Mesendoderm (in vitro differentiated cells): ENCODE measurements at regions not wholly inside any gene's neighbourhood (a gene's known extent, or its start where the extent isn't known, plus 50 kb on each side); places are given as distances from the start of the nearest gene placed in this dataset.

Source experiments
- DNase-seq: peaks from one replicate; pipeline ENCODE4 v3.0.0; 2013
- H2AK5ac ChIP-seq: 2 replicates; pipeline ENCODE4 v1.6.1; 2013; ENCODE audit warnings: low read length, inconsistent platforms
- H2BK120ac ChIP-seq: 2 replicates; pipeline ENCODE4 v1.6.1; 2013; ENCODE audit warnings: low read depth, mild to moderate bottlenecking, low read length, moderate library complexity, mixed read lengths
- H2BK15ac ChIP-seq: replicated peaks from 2 replicates; pipeline ENCODE4 v1.6.1; 2013; ENCODE audit warnings: low read depth, mild to moderate bottlenecking, moderate library complexity
- H2BK5ac ChIP-seq: 2 replicates; pipeline ENCODE4 v1.6.1; 2013; ENCODE audit warnings: low read length, inconsistent platforms
- H3K18ac ChIP-seq: 2 replicates; pipeline ENCODE4 v1.6.1; 2013; ENCODE audit warnings: mild to moderate bottlenecking, low read length, mixed read lengths
- H3K23ac ChIP-seq: one replicate; pipeline ENCODE4 v1.6.1; 2013; ENCODE audit warnings: low read length
- H3K27ac ChIP-seq: 2 replicates; pipeline ENCODE4 v1.5.1; 2013; ENCODE audit warnings: low read depth, mild to moderate bottlenecking, inconsistent platforms, low read length, moderate library complexity
- H3K27me3 ChIP-seq: 2 replicates; pipeline ENCODE4 v1.6.1; 2013; ENCODE audit warnings: low read length, control low read depth, mild to moderate bottlenecking, inconsistent platforms; ENCODE audit not compliant: insufficient read depth, poor library complexity
- H3K36me3 ChIP-seq: 2 replicates; pipeline ENCODE4 v1.6.1; 2013; ENCODE audit warnings: low read length, inconsistent platforms; ENCODE audit not compliant: control insufficient read depth, insufficient read depth
- H3K4ac ChIP-seq: one replicate; pipeline ENCODE4 v1.6.1; 2013; ENCODE audit warnings: low read depth, mild to moderate bottlenecking, low read length, moderate library complexity
- H3K4me1 ChIP-seq: 2 replicates; pipeline ENCODE4 v1.6.1; 2013; ENCODE audit warnings: low read depth, low read length, inconsistent platforms; ENCODE audit not compliant: control insufficient read depth
- H3K4me2 ChIP-seq: 2 replicates; pipeline ENCODE4 v1.6.1; 2013; ENCODE audit warnings: low read length
- H3K4me3 ChIP-seq: 2 replicates; pipeline ENCODE4 v1.5.1; 2013; ENCODE audit warnings: mild to moderate bottlenecking, low read length
- H3K56ac ChIP-seq: one replicate; pipeline ENCODE4 v1.6.1; 2013; ENCODE audit warnings: low read length
- H3K79me1 ChIP-seq: 2 replicates; pipeline ENCODE4 v1.6.1; 2013; ENCODE audit warnings: low read length, inconsistent platforms
- H3K79me2 ChIP-seq: 2 replicates; pipeline ENCODE4 v1.6.1; 2013; ENCODE audit warnings: mild to moderate bottlenecking, low read length; ENCODE audit not compliant: control insufficient read depth, insufficient read depth
- H3K9ac ChIP-seq: 2 replicates; pipeline ENCODE4 v1.6.1; 2013; ENCODE audit warnings: low read length, inconsistent platforms
- H4K5ac ChIP-seq: one replicate; pipeline ENCODE4 v1.6.1; 2013; ENCODE audit warnings: low read length
- H4K8ac ChIP-seq: one replicate; pipeline ENCODE4 v1.6.1; 2013; ENCODE audit warnings: low read depth, mild to moderate bottlenecking, control low read depth, low read length, moderate library complexity
- WGBS: extraction: QIAGEN DNeasy Blood & Tissue Kit; methylation state at CpG from one replicate; pipeline ENCODE4 v1.1.7; 2013; ENCODE audit warnings: low lambda C conversion rate, missing lambda C conversion rate; ENCODE audit not compliant: insufficient coverage; ENCODE audit errors: extremely low coverage; 5-methylcytosine and 5-hydroxymethylcytosine counted together

GRCh38 chr16:66298006-66298405 lies 68.5 kb upstream of the CDH5 start:
- no peak overlapping the region for H3K56ac ChIP-seq
- H2AK5ac ChIP-seq, result no peak overlapping the region
- H2BK15ac ChIP-seq, result no peak overlapping the region
- H2BK120ac ChIP-seq, result no peak overlapping the region
- H3K79me2 ChIP-seq, result no peaks in the 10 kb centered on the region
- H4K8ac ChIP-seq, result no peak overlapping the region
- H3K23ac ChIP-seq, result no peak overlapping the region
- no peaks in the 10 kb centered on the region for H3K27me3 ChIP-seq
- H3K18ac ChIP-seq, result no peak overlapping the region
- no peak overlapping the region for H4K5ac ChIP-seq
- H3K4me1 ChIP-seq, result no peaks in the 10 kb centered on the region
- no peak overlapping the region for H3K9ac ChIP-seq
- no peak overlapping the region for H3K4me2 ChIP-seq
- H3K36me3 ChIP-seq, result no peaks in the 10 kb centered on the region
- no peak overlapping the region for H2BK5ac ChIP-seq
- no peak overlapping the region for H3K27ac ChIP-seq
- no peaks in the 10 kb centered on the region for H3K79me1 ChIP-seq
- no peak overlapping the region for H3K4ac ChIP-seq
- DNase-seq, result no peak
- no peak overlapping the region for H3K4me3 ChIP-seq
- no CpG with 5 or more reads among the region's 2 CpGs for WGBS

GRCh38 chr16:66296591-66296990 lies 69.9 kb upstream of the CDH5 start:
- Histone ChIP-seq H3K79me2 (no peaks in the 10 kb centered on the region), H4K5ac (no peak overlapping the region), H3K9ac (no peak overlapping the region), H3K56ac (no peak overlapping the region), H3K18ac (no peak overlapping the region), H4K8ac (no peak overlapping the region), H3K4ac (no peak overlapping the region), H2BK120ac (no peak overlapping the region), H3K27me3 (no peaks in the 10 kb centered on the region), H3K36me3 (no peaks in the 10 kb centered on the region), H2BK15ac (no peak overlapping the region), H2BK5ac (no peak overlapping the region), H3K4me3 (no peak overlapping the region), H3K79me1 (no peaks in the 10 kb centered on the region), H2AK5ac (no peak overlapping the region), H3K27ac (no peak overlapping the region), H3K4me2 (no peak overlapping the region), H3K4me1 (no peaks in the 10 kb centered on the region), H3K23ac (no peak overlapping the region)
- WGBS, result no CpG with 5 or more reads among the region's 5 CpGs
- no peak for DNase-seq

- no peak overlapping the region for H2BK120ac ChIP-seq
- H3K4me3 ChIP-seq, result no peak overlapping the region
- no CpG with 5 or more reads among the region's 4 CpGs for WGBS
- no peak overlapping the region for H3K18ac ChIP-seq
- H3K27ac ChIP-seq, result no peak overlapping the region
- H4K8ac ChIP-seq, result no peak overlapping the region
- H3K27me3 ChIP-seq, result no peaks in the 10 kb centered on the region
- no peaks in the 10 kb centered on the region for H3K79me2 ChIP-seq
- no peak overlapping the region for H2BK5ac ChIP-seq
- no peak overlapping the region for H3K56ac ChIP-seq
- DNase-seq, result no peak
- no peak overlapping the region for H2AK5ac ChIP-seq
- H4K5ac ChIP-seq, result no peak overlapping the region
- no peaks in the 10 kb centered on the region for H3K4me1 ChIP-seq
- no peak overlapping the region for H2BK15ac ChIP-seq
- no peak overlapping the region for H3K4ac ChIP-seq
- no peak overlapping the region for H3K9ac ChIP-seq
- no peaks in the 10 kb centered on the region for H3K36me3 ChIP-seq
- H3K23ac ChIP-seq, result no peak overlapping the region
- no peaks in the 10 kb centered on the region for H3K79me1 ChIP-seq
- no peak overlapping the region for H3K4me2 ChIP-seq
These were observed 70.5 kb upstream of the CDH5 start for GRCh38 chr16:66295761-66296546.

GRCh38 chr16:66295213-66295612 lies 71.3 kb upstream of the CDH5 start:
- Histone ChIP-seq H3K4me1 (no peaks in the 10 kb centered on the region), H2BK15ac (no peak overlapping the region), H2BK120ac (no peak overlapping the region), H3K4me2 (no peak overlapping the region), H3K9ac (no peak overlapping the region), H4K5ac (no peak overlapping the region), H3K4ac (no peak overlapping the region), H3K36me3 (no peaks in the 10 kb centered on the region), H3K4me3 (no peak overlapping the region), H3K79me1 (no peaks in the 10 kb centered on the region), H2BK5ac (no peak overlapping the region), H2AK5ac (no peak overlapping the region), H3K27ac (no peak overlapping the region), H3K27me3 (no peaks in the 10 kb centered on the region), H3K23ac (no peak overlapping the region), H3K18ac (no peak overlapping the region), H3K79me2 (no peaks in the 10 kb centered on the region), H3K56ac (no peak overlapping the region), H4K8ac (no peak overlapping the region)
- DNase-seq, result no peak
- no CpG with 5 or more reads among the region's 6 CpGs for WGBS

GRCh38 chr16:66294507-66294906 lies 72.0 kb upstream of the CDH5 start:
- Histone ChIP-seq H3K4me3 (no peak overlapping the region), H3K4me2 (no peak overlapping the region), H3K79me1 (no peaks in the 10 kb centered on the region), H3K56ac (no peak overlapping the region), H3K4ac (no peak overlapping the region), H3K27me3 (no peaks in the 10 kb centered on the region), H2BK15ac (no peak overlapping the region), H2AK5ac (no peak overlapping the region), H2BK120ac (no peak overlapping the region), H3K18ac (no peak overlapping the region), H4K8ac (no peak overlapping the region), H3K23ac (no peak overlapping the region), H3K4me1 (no peaks in the 10 kb centered on the region), H3K27ac (no peak overlapping the region), H4K5ac (no peak overlapping the region), H3K79me2 (no peaks in the 10 kb centered on the region), H2BK5ac (no peak overlapping the region), H3K9ac (no peak overlapping the region), H3K36me3 (no peaks in the 10 kb centered on the region)
- no peak for DNase-seq
- no CpG with 5 or more reads among the region's 4 CpGs for WGBS

- Histone ChIP-seq H3K4me1 (no peaks in the 10 kb centered on the region), H2AK5ac (no peak overlapping the region), H3K4ac (no peak overlapping the region), H4K5ac (no peak overlapping the region), H3K4me3 (no peak overlapping the region), H3K9ac (no peak overlapping the region), H3K36me3 (no peaks in the 10 kb centered on the region), H2BK5ac (no peak overlapping the region), H3K18ac (no peak overlapping the region), H2BK15ac (no peak overlapping the region), H3K79me2 (no peaks in the 10 kb centered on the region), H3K23ac (no peak overlapping the region), H3K79me1 (no peaks in the 10 kb centered on the region), H3K27ac (no peak overlapping the region), H3K4me2 (no peak overlapping the region), H3K56ac (no peak overlapping the region), H2BK120ac (no peak overlapping the region), H4K8ac (no peak overlapping the region), H3K27me3 (no peaks in the 10 kb centered on the region)
- no peak for DNase-seq
- WGBS, result no CpG with 5 or more reads among the region's 7 CpGs
These were observed 72.6 kb upstream of the CDH5 start for GRCh38 chr16:66293932-66294331.
